ENCODE measurements at regions not wholly inside any gene's neighbourhood (a gene's known extent, or its start where the extent isn't known, plus 50 kb on each side); places are given as distances from the start of the nearest gene placed in this dataset.
"Not testable (repeated sequence)": the region's sequence is repeated elsewhere in the genome, so short reads cannot be mapped to it uniquely, and the experiment has no call there.

DNA sequence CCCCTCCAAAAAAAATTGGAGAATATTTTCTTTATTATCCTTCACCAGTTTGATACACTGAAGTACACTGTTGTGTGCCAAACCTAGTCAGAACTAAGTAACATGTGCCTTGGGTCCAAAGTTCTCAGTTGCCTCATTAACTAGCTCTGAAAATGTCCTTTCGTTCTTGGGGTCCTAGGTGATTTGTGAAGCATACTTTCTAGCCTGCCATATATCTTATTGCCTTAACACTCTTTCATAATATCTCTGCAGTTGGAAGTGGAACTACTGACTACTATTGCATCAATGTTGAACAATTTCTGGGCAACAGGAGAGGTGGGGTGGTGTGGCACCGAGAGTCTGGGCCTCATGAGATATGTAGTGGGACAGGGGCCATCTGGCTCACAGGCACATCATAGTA is 592.9 kb upstream of the FBXO33 start:
- H3K4me1 Mint-ChIP-seq (ENCODE audit: low read depth, unreplicated experiment): no peaks in the 10 kb centered on the region
- H3K27ac Mint-ChIP-seq (ENCODE audit: unreplicated experiment): no peak overlapping the region
- peaks cover 2% of the 10 kb centered on the region for H3K27me3 Mint-ChIP-seq (ENCODE audit: unreplicated experiment)
- no peaks in the 10 kb centered on the region for H3K9me3 Mint-ChIP-seq (ENCODE audit: unreplicated experiment)
- no peak for DNase-seq
- H3K36me3 Mint-ChIP-seq (ENCODE audit: unreplicated experiment): no peaks in the 10 kb centered on the region
- H3K4me3 Mint-ChIP-seq (ENCODE audit: unreplicated experiment): no peak overlapping the region
- TF ChIP-seq CTCF (IDR thresholded peaks at IDR 0.05; ENCODE audit: partially characterized antibody, unreplicated experiment): no peak

DNA sequence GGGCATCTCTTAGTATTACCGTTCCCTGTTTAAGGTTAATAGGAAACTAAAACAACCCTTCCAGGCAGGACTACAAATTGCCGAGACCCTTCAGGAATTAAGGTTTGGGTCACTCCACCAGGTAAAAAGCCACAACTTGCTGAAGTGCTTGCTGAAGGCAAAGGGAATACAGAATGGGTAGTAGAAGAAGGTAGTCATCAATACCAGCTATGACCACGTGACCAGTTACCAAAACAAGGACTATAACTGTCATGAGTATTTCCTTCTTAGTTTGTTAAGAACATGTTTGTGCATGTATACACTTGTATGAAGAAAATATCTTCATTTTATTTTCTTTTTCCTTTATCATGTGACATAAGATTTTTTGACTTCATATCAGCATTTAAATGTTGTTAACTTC is 578.7 kb upstream of the FBXO33 start:
- Mint-ChIP-seq H3K36me3 (ENCODE audit: unreplicated experiment) (no peaks in the 10 kb centered on the region), H3K27me3 (ENCODE audit: unreplicated experiment) (no peaks in the 10 kb centered on the region), H3K4me1 (ENCODE audit: low read depth, unreplicated experiment) (no peaks in the 10 kb centered on the region), H3K9me3 (ENCODE audit: unreplicated experiment) (peaks cover 2% of the 10 kb centered on the region), H3K4me3 (ENCODE audit: unreplicated experiment) (no peak overlapping the region), H3K27ac (ENCODE audit: unreplicated experiment) (no peak overlapping the region)
- no peak for TF ChIP-seq CTCF (IDR thresholded peaks at IDR 0.05; ENCODE audit: partially characterized antibody, unreplicated experiment)
- no peak for DNase-seq

DNA sequence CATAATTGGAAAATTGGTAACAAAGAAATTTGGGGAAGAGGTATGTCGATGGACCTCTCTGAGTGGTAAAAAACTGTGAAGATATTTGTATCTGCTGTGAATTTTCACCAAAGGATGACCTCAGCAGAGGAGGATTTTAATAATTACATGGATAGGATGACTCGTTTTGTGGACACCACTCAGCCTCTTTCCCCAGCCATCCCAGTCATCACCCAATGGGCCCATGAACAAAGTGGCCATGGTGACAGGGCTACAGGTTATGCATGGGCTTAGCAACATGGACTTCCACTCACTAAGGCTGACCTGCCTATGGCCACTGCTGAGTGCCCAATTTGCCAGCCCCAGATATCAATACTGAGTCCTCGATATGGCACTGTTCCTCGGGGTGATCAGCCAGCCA is 577.5 kb upstream of the FBXO33 start:
- no peak for DNase-seq
- Mint-ChIP-seq H3K36me3 (ENCODE audit: unreplicated experiment) (no peaks in the 10 kb centered on the region), H3K4me3 (ENCODE audit: unreplicated experiment) (no peak overlapping the region), H3K27ac (ENCODE audit: unreplicated experiment) (no peak overlapping the region), H3K4me1 (ENCODE audit: low read depth, unreplicated experiment) (no peaks in the 10 kb centered on the region), H3K27me3 (ENCODE audit: unreplicated experiment) (no peaks in the 10 kb centered on the region), H3K9me3 (ENCODE audit: unreplicated experiment) (peaks cover 2% of the 10 kb centered on the region)
- no peak for TF ChIP-seq CTCF (IDR thresholded peaks at IDR 0.05; ENCODE audit: partially characterized antibody, unreplicated experiment)

- not testable (repeated sequence) for H3K36me3 Mint-ChIP-seq (ENCODE audit: unreplicated experiment)
Measured at GRCh38 chr14:40008345-40008744, 576.1 kb upstream of the FBXO33 start.

GRCh38 chr14:40004871-40005500 is 572.8 kb upstream of the FBXO33 start:
- no peak for DNase-seq
- Mint-ChIP-seq H3K27me3 (ENCODE audit: unreplicated experiment) (no peaks in the 10 kb centered on the region), H3K4me3 (ENCODE audit: unreplicated experiment) (no peak overlapping the region), H3K4me1 (ENCODE audit: low read depth, unreplicated experiment) (no peaks in the 10 kb centered on the region), H3K9me3 (ENCODE audit: unreplicated experiment) (peaks cover 2% of the 10 kb centered on the region), H3K36me3 (ENCODE audit: unreplicated experiment) (no peaks in the 10 kb centered on the region), H3K27ac (ENCODE audit: unreplicated experiment) (no peak overlapping the region)
- TF ChIP-seq CTCF (IDR thresholded peaks at IDR 0.05; ENCODE audit: partially characterized antibody, unreplicated experiment): no peak

More at GRCh38 chr14:40008345-40008744, 576.1 kb upstream of the FBXO33 start:
- not testable (repeated sequence) for DNase-seq; H3K4me3 Mint-ChIP-seq (ENCODE audit: unreplicated experiment); H3K9me3 Mint-ChIP-seq (ENCODE audit: unreplicated experiment); H3K27me3 Mint-ChIP-seq (ENCODE audit: unreplicated experiment); H3K4me1 Mint-ChIP-seq (ENCODE audit: low read depth, unreplicated experiment); H3K27ac Mint-ChIP-seq (ENCODE audit: unreplicated experiment)

All from glutamatergic neuron (in vitro differentiated cells).